ENCODE measurements at regions not wholly inside any gene's neighbourhood (a gene's known extent, or its start where the extent isn't known, plus 50 kb on each side); places are given as distances from the start of the nearest gene placed in this dataset.
"Not testable (repeated sequence)": the region's sequence is repeated elsewhere in the genome, so short reads cannot be mapped to it uniquely, and the experiment has no call there.

GRCh38 chr20:25798174-25798993 is 101.7 kb upstream of the ZNF337 start:
- not testable (repeated sequence) for DNase-seq (ENCODE audit: low spot score)

GRCh38 chr20:25797062-25797461 is 100.4 kb upstream of the ZNF337 start:
- DNase-seq (ENCODE audit: low spot score), result not testable (repeated sequence)

DNA sequence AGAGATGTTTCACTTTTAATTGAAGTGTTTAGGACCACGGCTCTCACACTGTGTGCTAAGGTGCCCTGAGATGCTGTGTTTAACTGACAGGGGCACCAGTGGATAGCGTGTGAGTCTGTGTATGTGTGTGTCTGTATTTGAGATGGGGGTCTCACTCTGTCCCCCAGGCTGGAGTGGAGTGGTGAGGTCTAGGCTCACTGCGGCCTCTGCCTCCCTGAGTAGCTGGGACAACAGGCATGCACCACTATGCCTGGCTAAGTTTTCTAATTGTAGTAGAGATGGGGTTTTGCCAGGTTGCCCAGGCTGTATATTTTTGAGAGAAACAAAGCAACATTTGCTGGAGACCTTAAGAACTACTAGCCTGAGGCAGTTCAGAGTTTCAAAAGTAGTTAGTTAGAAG is 80.6 kb upstream of the ZNF337 start:
- not testable (repeated sequence) for DNase-seq (ENCODE audit: low spot score)

- not testable (repeated sequence) for DNase-seq (ENCODE audit: low spot score)
Measured at GRCh38 chr20:25774711-25775110, 78.1 kb upstream of the ZNF337 start.

DNA sequence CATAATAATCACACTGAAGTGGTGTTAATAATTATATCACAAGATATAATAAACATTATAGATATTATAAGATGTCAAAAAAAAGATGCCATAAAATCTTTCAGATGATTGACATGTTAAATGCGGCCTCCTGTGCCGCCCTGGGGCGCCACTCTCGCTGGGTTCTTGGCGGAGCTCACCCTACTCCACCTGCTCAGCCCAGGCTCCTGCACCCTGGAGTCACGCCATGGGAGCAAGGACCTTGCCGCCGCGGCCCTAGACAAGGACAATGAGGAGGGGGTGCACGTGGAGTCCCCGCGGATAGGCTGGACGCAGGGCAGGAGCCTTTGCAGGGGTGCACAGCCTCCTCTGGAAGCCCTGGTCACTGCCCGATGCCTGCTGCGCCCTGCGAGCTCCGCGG is 77.5 kb upstream of the ZNF337 start:
- not testable (repeated sequence) for DNase-seq (ENCODE audit: low spot score)

- DNase-seq (ENCODE audit: low spot score), result not testable (repeated sequence)
Measured at GRCh38 chr20:25772437-25772836, 75.8 kb upstream of the ZNF337 start.

DNA sequence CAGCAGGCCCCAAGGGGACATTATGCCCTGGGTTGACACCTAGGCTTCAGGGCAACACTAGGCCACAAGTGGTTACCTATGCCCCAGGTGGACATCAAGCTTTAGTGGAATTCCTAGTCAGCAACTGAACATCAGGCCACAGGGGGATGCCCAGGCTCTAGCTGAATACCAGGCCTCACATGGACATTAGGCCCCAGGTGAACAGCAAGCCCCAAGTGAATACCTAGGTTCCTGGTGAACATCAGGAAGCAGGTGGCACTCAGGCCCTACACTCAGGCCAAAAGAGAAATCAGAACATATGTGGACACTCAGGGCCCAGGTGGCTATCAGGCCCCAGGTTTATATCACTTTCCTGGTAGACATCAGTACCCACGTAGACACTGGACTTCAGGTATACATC is 75.2 kb upstream of the ZNF337 start:
- DNase-seq (ENCODE audit: low spot score), result not testable (repeated sequence)

GRCh38 chr20:25761596-25761995 is 64.9 kb upstream of the ZNF337 start:
- DNase-seq (ENCODE audit: low spot score), result no peak

GRCh38 chr20:25761046-25761445 is 64.4 kb upstream of the ZNF337 start:
- DNase-seq (ENCODE audit: low spot score), result not testable (repeated sequence)

GRCh38 chr20:25750765-25751696 is 54.4 kb upstream of the ZNF337 start:
- peak; percentile 67 for DNase-seq (ENCODE audit: low spot score)

GRCh38 chr20:25750220-25750764 is 53.6 kb upstream of the ZNF337 start:
- DNase-seq (ENCODE audit: low spot score), result no peak

GRCh38 chr20:25749649-25750048 is 53.0 kb upstream of the ZNF337 start:
- DNase-seq (ENCODE audit: low spot score), result no peak
